PC-9 (cell line): ENCODE measurements at regions not wholly inside any gene's neighbourhood (a gene's known extent, or its start where the extent isn't known, plus 50 kb on each side); places are given as distances from the start of the nearest gene placed in this dataset.

Source experiments
- EZH2 ChIP-seq: fragments of 200-600 bp; sonication (generic); IDR thresholded peaks from 2 replicates; pipeline ENCODE4 v1.8.0; 2017; ENCODE audit warnings: antibody characterized with exemption, low read depth
- TF ChIP-seq, protein P1 (sequence below): fragments of 200-600 bp; sonication (generic); conservative IDR thresholded peaks from 2 replicates; pipeline ENCODE4 v1.6.1; 2017; ENCODE audit warnings: mixed run types, antibody characterized with exemption, mild to moderate bottlenecking, moderate library complexity

- TF ChIP-seq, protein P1, sequence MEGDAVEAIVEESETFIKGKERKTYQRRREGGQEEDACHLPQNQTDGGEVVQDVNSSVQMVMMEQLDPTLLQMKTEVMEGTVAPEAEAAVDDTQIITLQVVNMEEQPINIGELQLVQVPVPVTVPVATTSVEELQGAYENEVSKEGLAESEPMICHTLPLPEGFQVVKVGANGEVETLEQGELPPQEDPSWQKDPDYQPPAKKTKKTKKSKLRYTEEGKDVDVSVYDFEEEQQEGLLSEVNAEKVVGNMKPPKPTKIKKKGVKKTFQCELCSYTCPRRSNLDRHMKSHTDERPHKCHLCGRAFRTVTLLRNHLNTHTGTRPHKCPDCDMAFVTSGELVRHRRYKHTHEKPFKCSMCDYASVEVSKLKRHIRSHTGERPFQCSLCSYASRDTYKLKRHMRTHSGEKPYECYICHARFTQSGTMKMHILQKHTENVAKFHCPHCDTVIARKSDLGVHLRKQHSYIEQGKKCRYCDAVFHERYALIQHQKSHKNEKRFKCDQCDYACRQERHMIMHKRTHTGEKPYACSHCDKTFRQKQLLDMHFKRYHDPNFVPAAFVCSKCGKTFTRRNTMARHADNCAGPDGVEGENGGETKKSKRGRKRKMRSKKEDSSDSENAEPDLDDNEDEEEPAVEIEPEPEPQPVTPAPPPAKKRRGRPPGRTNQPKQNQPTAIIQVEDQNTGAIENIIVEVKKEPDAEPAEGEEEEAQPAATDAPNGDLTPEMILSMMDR: no peak
- no peak for TF ChIP-seq EZH2
Measured at GRCh38 chr9:696332-697323, 144.9 kb upstream of the DMRT1 start.
